OCI-LY1 (cell line): ENCODE measurements at regions not wholly inside any gene's neighbourhood (a gene's known extent, or its start where the extent isn't known, plus 50 kb on each side); places are given as distances from the start of the nearest gene placed in this dataset.
A peak's percentile ranks its signal among the peaks of the same experiment; 100 is the strongest.
"Not testable (repeated sequence)": the region's sequence is repeated elsewhere in the genome, so short reads cannot be mapped to it uniquely, and the experiment has no call there.

Experiments
- H2AFZ ChIP-seq: fragments of 200-600 bp; sonication (generic), shearing (Covaris generic); 2 replicates; pipeline ENCODE4 v1.6.0; 2014; ENCODE audit warnings: antibody characterized with exemption, mild to moderate bottlenecking, low read length
- H3F3A ChIP-seq: fragments of 200-600 bp; sonication (generic), shearing (Covaris generic); 2 replicates; pipeline ENCODE4 v1.6.0; 2014; ENCODE audit warnings: mild to moderate bottlenecking, antibody characterized with exemption, low read length, moderate library complexity; ENCODE audit not compliant: insufficient read depth
- H3K27ac ChIP-seq: fragments of 200-600 bp; sonication (generic); 2 replicates; pipeline ENCODE4 v1.5.1; 2014; ENCODE audit warnings: low read length, mixed run types, mild to moderate bottlenecking, low read depth; ENCODE audit not compliant: poor library complexity, severe bottlenecking
- H3K27me3 ChIP-seq: fragments of 200-600 bp; sonication (generic); 2 replicates; pipeline ENCODE4 v1.6.0; 2014; ENCODE audit warnings: antibody characterized with exemption, mild to moderate bottlenecking, low read length, moderate library complexity; ENCODE audit not compliant: insufficient read depth
- H3K36me3 ChIP-seq: fragments of 200-600 bp; sonication (generic); 2 replicates; pipeline ENCODE4 v1.6.1; 2014; ENCODE audit warnings: mild to moderate bottlenecking, antibody characterized with exemption, low read length, moderate library complexity, mixed read lengths; ENCODE audit not compliant: insufficient read depth
- H3K4me1 ChIP-seq: fragments of 200-600 bp; sonication (generic); 2 replicates; pipeline ENCODE4 v1.5.1; 2014; ENCODE audit warnings: mild to moderate bottlenecking, low read length, moderate library complexity; ENCODE audit not compliant: insufficient read depth, severe bottlenecking
- H3K4me2 ChIP-seq: fragments of 200-600 bp; sonication (generic), shearing (Covaris generic); 2 replicates; pipeline ENCODE4 v1.6.1; 2014; ENCODE audit warnings: low read length
- H3K4me3 ChIP-seq: fragments of 200-600 bp; sonication (generic); 2 replicates; pipeline ENCODE4 v1.5.1; 2014; ENCODE audit warnings: low read length, low read depth, mild to moderate bottlenecking, mixed read lengths; ENCODE audit not compliant: poor library complexity, severe bottlenecking
- H3K79me2 ChIP-seq: fragments of 200-600 bp; shearing (Covaris generic); 2 replicates; pipeline ENCODE4 v1.6.1; 2016; ENCODE audit warnings: mixed run types, low read length, mixed read lengths; ENCODE audit not compliant: insufficient read depth
- H3K9ac ChIP-seq: fragments of 200-600 bp; sonication (generic), shearing (Covaris generic); 2 replicates; pipeline ENCODE4 v1.6.1; 2014; ENCODE audit warnings: mild to moderate bottlenecking, low read length, mixed read lengths
- H3K9me2 ChIP-seq: fragments of 200-600 bp; sonication (generic), shearing (Covaris generic); 2 replicates; pipeline ENCODE4 v1.6.1; 2014; ENCODE audit warnings: low read depth, mild to moderate bottlenecking, low read length, mixed read lengths
- H3K9me3 ChIP-seq: fragments of 200-600 bp; shearing (Covaris generic); 2 replicates; pipeline ENCODE4 v1.6.1; 2014; ENCODE audit warnings: low read length, mixed read lengths
- H4K20me1 ChIP-seq: fragments of 200-600 bp; sonication (generic), shearing (Covaris generic); 2 replicates; pipeline ENCODE4 v1.6.0; 2016; ENCODE audit warnings: mild to moderate bottlenecking, low read length; ENCODE audit not compliant: insufficient read depth
- EZH2 ChIP-seq: fragments of 200-600 bp; sonication (generic), shearing (Covaris generic); IDR thresholded peaks from 2 replicates; pipeline ENCODE4 v1.8.0; 2017; ENCODE audit warnings: borderline replicate concordance, mixed run types, mild to moderate bottlenecking, antibody characterized with exemption, low read length, moderate library complexity, mixed read lengths
- TF ChIP-seq, protein P1 (sequence below): fragments of 200-600 bp; sonication (generic), shearing (Covaris generic); IDR thresholded peaks from 2 replicates; pipeline ENCODE4 v1.5.1; 2017; ENCODE audit warnings: mild to moderate bottlenecking, antibody characterized with exemption, low read length, moderate library complexity, mixed read lengths

GRCh38 chr21:18567770-18568169, 164.2 kb upstream of the TMPRSS15 start:
- H3K4me3 ChIP-seq, H3K4me1 ChIP-seq, H3K9me3 ChIP-seq, H3K4me2 ChIP-seq, H3K27ac ChIP-seq, H3F3A ChIP-seq, H3K79me2 ChIP-seq, H4K20me1 ChIP-seq, H3K36me3 ChIP-seq, H3K9ac ChIP-seq, H2AFZ ChIP-seq, H3K9me2 ChIP-seq, H3K27me3 ChIP-seq: not testable (repeated sequence)
- TF ChIP-seq, protein P1, sequence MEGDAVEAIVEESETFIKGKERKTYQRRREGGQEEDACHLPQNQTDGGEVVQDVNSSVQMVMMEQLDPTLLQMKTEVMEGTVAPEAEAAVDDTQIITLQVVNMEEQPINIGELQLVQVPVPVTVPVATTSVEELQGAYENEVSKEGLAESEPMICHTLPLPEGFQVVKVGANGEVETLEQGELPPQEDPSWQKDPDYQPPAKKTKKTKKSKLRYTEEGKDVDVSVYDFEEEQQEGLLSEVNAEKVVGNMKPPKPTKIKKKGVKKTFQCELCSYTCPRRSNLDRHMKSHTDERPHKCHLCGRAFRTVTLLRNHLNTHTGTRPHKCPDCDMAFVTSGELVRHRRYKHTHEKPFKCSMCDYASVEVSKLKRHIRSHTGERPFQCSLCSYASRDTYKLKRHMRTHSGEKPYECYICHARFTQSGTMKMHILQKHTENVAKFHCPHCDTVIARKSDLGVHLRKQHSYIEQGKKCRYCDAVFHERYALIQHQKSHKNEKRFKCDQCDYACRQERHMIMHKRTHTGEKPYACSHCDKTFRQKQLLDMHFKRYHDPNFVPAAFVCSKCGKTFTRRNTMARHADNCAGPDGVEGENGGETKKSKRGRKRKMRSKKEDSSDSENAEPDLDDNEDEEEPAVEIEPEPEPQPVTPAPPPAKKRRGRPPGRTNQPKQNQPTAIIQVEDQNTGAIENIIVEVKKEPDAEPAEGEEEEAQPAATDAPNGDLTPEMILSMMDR = peak; percentile 25; the same call in 1 of the 2 replicates

GRCh38 chr21:18588001-18588662, 184.5 kb upstream of the TMPRSS15 start:
- Histone ChIP-seq H3K27ac (no peak overlapping the region), H3K9me2 (no peaks in the 10 kb centered on the region), H3K9me3 (no peaks in the 10 kb centered on the region), H2AFZ (no peak overlapping the region), H3K4me2 (no peak overlapping the region), H3K79me2 (no peaks in the 10 kb centered on the region), H3K27me3 (no peaks in the 10 kb centered on the region), H3K9ac (no peak overlapping the region), H3F3A (no peaks in the 10 kb centered on the region), H4K20me1 (no peaks in the 10 kb centered on the region), H3K4me3 (no peak overlapping the region), H3K36me3 (no peaks in the 10 kb centered on the region), H3K4me1 (no peaks in the 10 kb centered on the region)
- TF ChIP-seq, protein P1 = no peak
- TF ChIP-seq EZH2 = no peak

- H3K27ac ChIP-seq = no peak overlapping the region
These were observed 197.6 kb upstream of the TMPRSS15 start for GRCh38 chr21:18601146-18601545.

More at GRCh38 chr21:18601146-18601545, 197.6 kb upstream of the TMPRSS15 start:
- Histone ChIP-seq H3K9me3 (no peaks in the 10 kb centered on the region), H3K27me3 (no peaks in the 10 kb centered on the region), H4K20me1 (no peaks in the 10 kb centered on the region), H3F3A (no peaks in the 10 kb centered on the region), H2AFZ (no peak overlapping the region), H3K79me2 (no peaks in the 10 kb centered on the region), H3K9me2 (no peaks in the 10 kb centered on the region), H3K36me3 (no peaks in the 10 kb centered on the region), H3K9ac (no peak overlapping the region), H3K4me1 (no peaks in the 10 kb centered on the region), H3K4me3 (no peak overlapping the region), H3K4me2 (no peak overlapping the region)
- TF ChIP-seq EZH2 = no peak
- TF ChIP-seq, protein P1 = no peak
